T-cell (primary cell): ENCODE measurements at regions not wholly inside any gene's neighbourhood (a gene's known extent, or its start where the extent isn't known, plus 50 kb on each side); places are given as distances from the start of the nearest gene placed in this dataset.

Experiments used
- ATAC-seq, 4 experiments: fragments of 200-7000 bp in 3 of 4; fragments of 150-1000 bp in 1 of 4; cut with Tn5 transposase; replicated peaks in 1 of 4; 1 replicate in 3 of 4; 2 replicates in 1 of 4; pipeline ENCODE4 v1.10.0; 2021; ENCODE audit warnings: moderate library complexity in 3 of 4, mild to moderate bottlenecking in 2 of 4, moderate number of reproducible peaks in 1 of 4
- CTCF ChIA-PET, 2 donors: fragments of 300-600 bp; sonication (Branson Sonifier 250); formaldehyde crosslinking; loops; one replicate each; lab custom pipeline; 2022; ENCODE audit warnings: antibody characterized with exemption in 2 of 2; lab: Charles Lee
- POLR2A ChIA-PET, 2 donors: fragments of 300-600 bp; sonication (Branson Sonifier 250); formaldehyde crosslinking; loops; one replicate each; lab custom pipeline; 2022; ENCODE audit warnings: antibody characterized with exemption in 2 of 2; lab: Charles Lee
- DNase-seq, 35 experiments: peaks; one replicate each; pipeline versions ENCODE4 v3.0.0 to v3.0.0-alpha.2; 2013 to 2023
- H3K27ac ChIP-seq: one replicate; pipeline ENCODE4 v1.5.1; 2013; ENCODE audit warnings: low read length
- H3K27me3 ChIP-seq, 2 experiments: replicated peaks in 1 of 2; 1 replicate in 1 of 2; 2 replicates in 1 of 2; pipeline versions ENCODE4 v1.6.1 to v1.7.0; 2013; ENCODE audit warnings: low read length in 1 of 2, mixed read lengths in 1 of 2; ENCODE audit not compliant: control insufficient read depth in 2 of 2, insufficient read depth in 2 of 2; ENCODE audit errors: extremely low read depth in 1 of 2
- H3K36me3 ChIP-seq, 2 donors: 1 replicate in 1 of 2; 2 replicates in 1 of 2; pipeline versions ENCODE4 v1.6.1 to v1.7.0; 2013; ENCODE audit warnings: low read length in 1 of 2; ENCODE audit not compliant: control insufficient read depth in 2 of 2, insufficient read depth in 1 of 2; ENCODE audit errors: extremely low read depth in 1 of 2
- H3K4me1 ChIP-seq, 2 experiments: 1 replicate in 1 of 2; 2 replicates in 1 of 2; pipeline versions ENCODE4 v1.6.1 to v1.7.0; 2013; ENCODE audit warnings: low read length in 2 of 2, mixed read lengths in 1 of 2; ENCODE audit not compliant: insufficient read depth in 2 of 2, control insufficient read depth in 1 of 2; ENCODE audit errors: extremely low read depth in 1 of 2
- H3K4me3 ChIP-seq, 2 donors: 1 replicate in 1 of 2; 2 replicates in 1 of 2; pipeline versions ENCODE4 v1.5.1 to v1.7.0; 2013; ENCODE audit warnings: mild to moderate bottlenecking in 2 of 2, low read length in 1 of 2, moderate library complexity in 1 of 2; ENCODE audit not compliant: control insufficient read depth in 1 of 2; ENCODE audit errors: extremely low read depth in 1 of 2
- H3K9me3 ChIP-seq: 2 replicates; pipeline ENCODE4 v1.7.0; 2013
- H3K27ac Mint-ChIP-seq, 2 donors: one replicate each; pipeline ENCODE4 v1.8.0; 2020 to 2021; ENCODE audit warnings: mild to moderate bottlenecking in 2 of 2, mixed read lengths in 2 of 2
- H3K27me3 Mint-ChIP-seq, 2 donors: one replicate each; pipeline ENCODE4 v1.8.0; 2021 to 2022; ENCODE audit warnings: mixed read lengths in 2 of 2
- H3K36me3 Mint-ChIP-seq: one replicate; pipeline ENCODE4 v1.8.0; 2021; ENCODE audit warnings: mixed read lengths
- H3K4me1 Mint-ChIP-seq, 3 donors: one replicate each; pipeline ENCODE4 v1.8.0; 2020 to 2022; ENCODE audit warnings: mixed read lengths in 3 of 3, mild to moderate bottlenecking in 1 of 3
- H3K4me3 Mint-ChIP-seq, 3 donors: one replicate each; pipeline ENCODE4 v1.8.0; 2020 to 2022; ENCODE audit warnings: mild to moderate bottlenecking in 3 of 3, mixed read lengths in 3 of 3, moderate library complexity in 3 of 3
- H3K9me3 Mint-ChIP-seq, 3 donors: one replicate each; pipeline ENCODE4 v1.8.0; 2020 to 2022; ENCODE audit warnings: mixed read lengths in 3 of 3
- WGBS: methylation state at CpG from one replicate; pipeline ENCODE4 v1.1.5; 2013; ENCODE audit warnings: missing lambda C conversion rate; ENCODE audit not compliant: insufficient coverage; 5-methylcytosine and 5-hydroxymethylcytosine counted together

- no peaks in the 10 kb centered on the region for H3K36me3 Mint-ChIP-seq
- no peaks in the 10 kb centered on the region for H3K9me3 ChIP-seq
- WGBS = no CpG with 5 or more reads among the region's 3 CpGs
- ChIA-PET POLR2A (no interaction called here), CTCF (no interaction called here)
- no peaks in the 10 kb centered on the region for H3K4me1 Mint-ChIP-seq
- no peaks in the 10 kb centered on the region for H3K4me1 ChIP-seq
- no peak for ATAC-seq
- no peak for DNase-seq
- no peak overlapping the region for H3K4me3 ChIP-seq
- no peak overlapping the region for H3K27ac Mint-ChIP-seq
- peaks cover 0 to 9% (median 4%) of the 10 kb centered on the region in 3 donors for H3K9me3 Mint-ChIP-seq
- H3K27me3 ChIP-seq = no peaks in the 10 kb centered on the region
- H3K27me3 Mint-ChIP-seq = peaks cover 0 to 9% of the 10 kb centered on the region in 2 donors
- H3K27ac ChIP-seq = no peak overlapping the region
- no peak overlapping the region for H3K4me3 Mint-ChIP-seq
- H3K36me3 ChIP-seq = no peaks in the 10 kb centered on the region
Measured at GRCh38 chr9:119795395-119795794, 426.2 kb upstream of the BRINP1 start.

GRCh38 chr9:119794836-119795235 is 425.6 kb upstream of the BRINP1 start:
- no peaks in the 10 kb centered on the region for H3K27me3 ChIP-seq
- H3K9me3 Mint-ChIP-seq = peaks cover 0 to 9% (median 4%) of the 10 kb centered on the region in 3 donors
- no CpG with 5 or more reads among the region's 6 CpGs for WGBS

GRCh38 chr9:119793218-119793617 is 424.0 kb upstream of the BRINP1 start:
- no peak overlapping the region for H3K27ac Mint-ChIP-seq
- POLR2A ChIA-PET = no interaction called here
- Histone ChIP-seq H3K27ac (no peak overlapping the region), H3K27me3 (no peaks in the 10 kb centered on the region), H3K9me3 (no peaks in the 10 kb centered on the region), H3K4me1 (no peaks in the 10 kb centered on the region), H3K4me3 (no peak overlapping the region), H3K36me3 (no peaks in the 10 kb centered on the region)
- H3K36me3 Mint-ChIP-seq = no peaks in the 10 kb centered on the region
- H3K4me3 Mint-ChIP-seq = no peak overlapping the region
- ATAC-seq (no peak), DNase-seq (no peak)
- WGBS = 71% methylated on average over 1 of the region's 3 CpGs
- CTCF ChIA-PET = no interaction called here
- H3K27me3 Mint-ChIP-seq = peaks cover 0 to 9% of the 10 kb centered on the region in 2 donors
- no peaks in the 10 kb centered on the region for H3K4me1 Mint-ChIP-seq
- H3K9me3 Mint-ChIP-seq = peaks cover 0 to 9% (median 4%) of the 10 kb centered on the region in 3 donors

More at GRCh38 chr9:119794836-119795235, 425.6 kb upstream of the BRINP1 start:
- H3K4me1 ChIP-seq = no peaks in the 10 kb centered on the region
- Mint-ChIP-seq H3K4me1 (no peaks in the 10 kb centered on the region), H3K27ac (no peak overlapping the region), H3K4me3 (no peak overlapping the region), H3K27me3 (peaks cover 0 to 9% of the 10 kb centered on the region in 2 donors), H3K36me3 (no peaks in the 10 kb centered on the region)
- H3K36me3 ChIP-seq = no peaks in the 10 kb centered on the region
- no peak overlapping the region for H3K4me3 ChIP-seq
- DNase-seq = no peak
- no peak overlapping the region for H3K27ac ChIP-seq
- ChIA-PET CTCF (no interaction called here), POLR2A (no interaction called here)
- no peak for ATAC-seq
- no peaks in the 10 kb centered on the region for H3K9me3 ChIP-seq

GRCh38 chr9:119792242-119792641 is 423.0 kb upstream of the BRINP1 start:
- no peaks in the 10 kb centered on the region for H3K27me3 ChIP-seq
- ATAC-seq (no peak), DNase-seq (no peak)
- no peaks in the 10 kb centered on the region for H3K36me3 ChIP-seq
- H3K27me3 Mint-ChIP-seq = peaks cover 0 to 9% of the 10 kb centered on the region in 2 donors
- no peaks in the 10 kb centered on the region for H3K4me1 ChIP-seq
- POLR2A ChIA-PET = no interaction called here
- H3K27ac ChIP-seq = no peak overlapping the region
- CTCF ChIA-PET = no interaction called here
- no peaks in the 10 kb centered on the region for H3K9me3 ChIP-seq
- H3K4me1 Mint-ChIP-seq = no peaks in the 10 kb centered on the region
- 77% methylated on average over 2 of the region's 3 CpGs for WGBS
- H3K27ac Mint-ChIP-seq = no peak overlapping the region
- no peak overlapping the region for H3K4me3 ChIP-seq
- peaks cover 0 to 9% (median 4%) of the 10 kb centered on the region in 3 donors for H3K9me3 Mint-ChIP-seq
- H3K4me3 Mint-ChIP-seq = no peak overlapping the region
- H3K36me3 Mint-ChIP-seq = no peaks in the 10 kb centered on the region

- no peaks in the 10 kb centered on the region for H3K9me3 ChIP-seq
- DNase-seq = no peak
- no peaks in the 10 kb centered on the region for H3K4me1 Mint-ChIP-seq
- H3K27ac Mint-ChIP-seq = no peak overlapping the region
- no peak overlapping the region for H3K4me3 Mint-ChIP-seq
- H3K27me3 ChIP-seq = no peaks in the 10 kb centered on the region
- no peaks in the 10 kb centered on the region for H3K36me3 Mint-ChIP-seq
- no peak for ATAC-seq
- POLR2A ChIA-PET = no interaction called here
- H3K27me3 Mint-ChIP-seq = peaks cover 0 to 3% of the 10 kb centered on the region in 2 donors
- H3K36me3 ChIP-seq = no peaks in the 10 kb centered on the region
- no peak overlapping the region for H3K27ac ChIP-seq
- 0% methylated on average over 1 of the region's 1 CpG for WGBS
- H3K4me1 ChIP-seq = no peaks in the 10 kb centered on the region
- CTCF ChIA-PET = no interaction called here
- H3K4me3 ChIP-seq = no peak overlapping the region
- H3K9me3 Mint-ChIP-seq = peaks cover 0 to 9% (median 4%) of the 10 kb centered on the region in 3 donors
Measured at GRCh38 chr9:119789987-119790386, 420.8 kb upstream of the BRINP1 start.

- H3K4me1 ChIP-seq = no peaks in the 10 kb centered on the region
- ChIA-PET CTCF (no interaction called here), POLR2A (no interaction called here)
- DNase-seq (no peak), ATAC-seq (no peak)
- H3K27me3 Mint-ChIP-seq = no peaks in the 10 kb centered on the region
- H3K27me3 ChIP-seq = no peaks in the 10 kb centered on the region
- H3K36me3 ChIP-seq = no peaks in the 10 kb centered on the region
- H3K27ac Mint-ChIP-seq = no peak overlapping the region
- H3K4me3 Mint-ChIP-seq = no peak overlapping the region
- H3K4me1 Mint-ChIP-seq = no peaks in the 10 kb centered on the region
- H3K27ac ChIP-seq = no peak overlapping the region
- H3K36me3 Mint-ChIP-seq = no peaks in the 10 kb centered on the region
- WGBS = 67% methylated on average over 1 of the region's 2 CpGs
- H3K9me3 ChIP-seq = no peaks in the 10 kb centered on the region
- H3K9me3 Mint-ChIP-seq = peaks cover 0 to 9% (median 0%) of the 10 kb centered on the region in 3 donors
- H3K4me3 ChIP-seq = no peak overlapping the region
Measured at GRCh38 chr9:119788921-119789320, 419.7 kb upstream of the BRINP1 start.

GRCh38 chr9:119781886-119782285 is 412.7 kb upstream of the BRINP1 start:
- Mint-ChIP-seq H3K4me1 (no peaks in the 10 kb centered on the region), H3K36me3 (no peaks in the 10 kb centered on the region), H3K27me3 (no peaks in the 10 kb centered on the region), H3K9me3 (peaks cover 0 to 2% (median 0%) of the 10 kb centered on the region in 3 donors), H3K4me3 (no peak overlapping the region), H3K27ac (no peak overlapping the region)
- H3K27ac ChIP-seq = no peak overlapping the region
- DNase-seq (no peak), ATAC-seq (no peak)
- no peaks in the 10 kb centered on the region for H3K9me3 ChIP-seq
- no peaks in the 10 kb centered on the region for H3K27me3 ChIP-seq
- no peak overlapping the region for H3K4me3 ChIP-seq
- H3K4me1 ChIP-seq = no peaks in the 10 kb centered on the region
- H3K36me3 ChIP-seq = no peaks in the 10 kb centered on the region
- ChIA-PET POLR2A (no interaction called here), CTCF (no interaction called here)
